Fibroblast of mammary gland (primary cell): ENCODE measurements at regions not wholly inside any gene's neighbourhood (a gene's known extent, or its start where the extent isn't known, plus 50 kb on each side); places are given as distances from the start of the nearest gene placed in this dataset.

Experiments used
- DNase-seq: peaks from one replicate; pipeline ENCODE4 v3.0.0-alpha.2; 2010; ENCODE audit warnings: low read depth
- H3K4me3 ChIP-seq: 2 replicates; pipeline ENCODE4 v1.5.1; 2011; ENCODE audit warnings: low read depth, mild to moderate bottlenecking, low read length, moderate library complexity; ENCODE audit not compliant: control insufficient read depth
- CTCF ChIP-seq: conservative IDR thresholded peaks from 2 replicates; pipeline ENCODE4 v1.5.1; 2011; ENCODE audit warnings: low read depth, low read length, inconsistent platforms; ENCODE audit not compliant: control insufficient read depth, insufficient read depth

GRCh38 chr13:90420683-90421082 is 926.8 kb upstream of the MIR17HG start:
- peak; percentile 33 for TF ChIP-seq CTCF
- no peak overlapping the region for H3K4me3 ChIP-seq
- peak; percentile 30 for DNase-seq

DNA sequence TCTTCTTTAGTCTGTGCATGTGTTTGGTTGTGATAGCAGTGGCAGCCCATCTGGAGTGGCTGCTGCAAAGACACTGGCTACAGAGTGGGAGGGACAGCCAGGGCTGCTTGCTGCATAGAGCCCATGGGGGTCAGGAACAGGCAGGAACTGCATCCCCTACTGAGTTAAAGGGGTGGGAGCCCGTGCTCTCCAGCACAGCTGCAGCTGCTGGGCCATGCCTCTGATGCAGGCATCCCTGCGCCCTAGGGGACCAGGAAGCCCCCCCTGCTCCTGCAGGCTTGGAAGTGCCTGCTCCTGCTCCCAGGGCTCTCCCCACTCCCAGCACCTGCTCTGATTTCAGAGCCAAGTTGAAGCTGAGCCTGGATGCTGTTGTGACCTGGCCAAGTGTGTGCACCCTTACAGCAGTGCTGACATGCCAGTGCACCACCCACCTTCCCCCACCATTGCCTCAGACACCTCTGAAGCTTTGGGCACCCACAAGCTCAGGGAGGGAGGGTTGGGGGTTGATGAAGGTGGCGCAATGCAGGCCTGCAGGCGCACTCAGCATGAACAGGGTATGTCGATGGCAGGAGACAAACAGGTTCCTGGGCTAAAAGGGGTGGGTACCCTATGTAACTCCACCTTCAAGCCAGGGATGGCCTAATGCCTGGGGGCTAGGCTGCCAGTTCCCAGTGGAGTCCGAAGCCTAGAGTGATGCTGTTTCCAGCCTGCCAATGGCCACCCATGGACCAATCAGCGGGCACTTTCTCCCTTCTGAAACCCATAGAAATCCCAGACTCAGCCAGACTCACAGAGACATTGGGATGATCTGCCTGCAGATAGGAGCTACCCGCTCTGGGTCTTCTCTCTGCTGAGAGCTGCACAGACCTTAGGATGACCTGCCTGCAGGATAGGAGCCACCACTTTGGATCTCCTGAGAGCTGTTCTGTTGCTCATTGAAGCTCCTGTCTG is 919.9 kb upstream of the MIR17HG start:
- DNase-seq, result no peak
- no peak overlapping the region for H3K4me3 ChIP-seq
- TF ChIP-seq CTCF, result no peak

GRCh38 chr13:90428522-90429210 is 918.8 kb upstream of the MIR17HG start:
- no peak for TF ChIP-seq CTCF
- DNase-seq, result no peak
- no peak overlapping the region for H3K4me3 ChIP-seq

DNA sequence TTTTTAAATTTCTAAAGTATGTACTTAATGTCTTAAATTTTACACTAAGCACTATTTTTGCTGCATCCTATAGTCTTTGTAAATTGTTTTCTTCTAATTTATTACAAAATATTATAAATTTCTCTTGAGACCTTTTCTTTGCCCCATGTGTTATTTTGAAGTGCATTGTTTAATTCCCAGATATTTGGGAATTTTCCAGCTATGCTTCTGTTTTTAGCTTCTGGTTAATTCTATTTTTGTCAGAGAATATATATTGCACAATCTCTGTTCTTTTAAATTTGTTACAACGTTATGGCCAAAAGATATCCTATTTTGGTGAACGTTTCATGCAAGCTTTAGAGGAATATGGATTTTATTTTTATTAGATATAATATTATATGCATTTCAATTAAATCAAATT is 917.4 kb upstream of the MIR17HG start:
- H3K4me3 ChIP-seq, result no peak overlapping the region
- TF ChIP-seq CTCF, result no peak
- DNase-seq, result peak; percentile 10

DNA sequence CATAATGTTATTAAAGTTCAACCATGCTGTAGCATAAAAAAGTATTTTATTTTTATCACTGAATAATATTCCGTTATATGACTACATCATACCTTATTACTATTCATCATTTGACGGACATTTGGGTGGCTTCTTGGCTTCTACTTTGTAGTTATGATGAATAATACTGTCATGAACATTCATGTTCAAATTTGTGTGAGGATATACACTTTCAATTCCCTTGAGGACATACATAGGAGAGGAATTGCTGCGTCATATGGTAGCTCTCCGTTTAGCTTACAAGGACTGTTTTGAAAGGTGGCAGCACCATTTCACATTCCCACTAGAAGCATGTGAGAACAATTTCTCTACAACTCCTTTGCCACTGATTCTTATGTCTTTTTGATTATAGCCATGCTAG is 910.8 kb upstream of the MIR17HG start:
- no peak overlapping the region for H3K4me3 ChIP-seq
- DNase-seq, result no peak
- no peak for TF ChIP-seq CTCF

DNA sequence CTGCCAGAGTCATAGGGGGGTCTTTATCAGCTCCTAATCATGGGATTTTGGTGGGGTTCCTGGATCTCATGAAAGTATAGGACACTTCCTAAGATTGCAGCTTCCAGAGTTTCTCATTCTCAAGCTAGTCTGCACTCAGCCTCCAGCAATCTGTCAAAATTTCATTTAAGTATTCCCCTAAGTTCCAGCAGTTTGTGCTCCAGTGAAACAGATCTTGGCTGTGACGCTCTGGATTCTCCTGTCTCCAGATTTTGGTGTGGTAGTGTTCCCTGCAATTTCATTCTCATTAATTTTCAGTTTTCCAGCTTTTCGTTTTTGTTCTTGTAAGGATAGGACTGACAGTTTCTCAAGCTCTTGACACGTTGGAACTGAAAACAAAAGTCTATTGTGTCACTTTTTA is 908.9 kb upstream of the MIR17HG start:
- no peak for DNase-seq
- no peak overlapping the region for H3K4me3 ChIP-seq
- no peak for TF ChIP-seq CTCF
